ENCODE measurements at regions not wholly inside any gene's neighbourhood (a gene's known extent, or its start where the extent isn't known, plus 50 kb on each side); places are given as distances from the start of the nearest gene placed in this dataset.

GRCh38 chr5:94045839-94046782 lies 304.7 kb upstream of the POU5F2 start (continued):
- TF ChIP-seq ETV6 (conservative IDR thresholded peaks at IDR 0.05 in 1 of 2, IDR thresholded peaks at IDR 0.05 in 1 of 2; ENCODE audit: borderline replicate concordance in 1 of 2, low read depth in 1 of 2) (no peak), NR2C1 (IDR thresholded peaks at IDR 0.05) (no peak), NFYA (IDR thresholded peaks at IDR 0.05; ENCODE audit: borderline replicate concordance, low read depth, low read length) (no peak)

- FAIRE-seq (no peak), DNase-seq (ENCODE audit: low read depth, low spot score) (no peak), ATAC-seq (no peak)
- no TSS peak for BruUV-seq (replicated peaks)
- ChIA-PET SMC1A (ENCODE audit: uncharacterized antibody, unreplicated experiment) (no interaction called here), POLR2A (no interaction called here), CTCF (no interaction called here), RAD21 (ENCODE audit: unreplicated experiment) (no interaction called here)
- no peaks in the 10 kb centered on the region for H4K20me1 ChIP-seq (ENCODE audit: control insufficient read depth, insufficient read depth)
- no peaks in the 10 kb centered on the region for H3K79me2 ChIP-seq (ENCODE audit: control insufficient read depth, insufficient read depth, low read length)
- no peaks in the 10 kb centered on the region; the same call in 2 of the 3 replicates for H3K9me3 ChIP-seq (replicated peaks; ENCODE audit: control insufficient read depth, insufficient read depth, low read length)
- H3K36me3 ChIP-seq (ENCODE audit: control insufficient read depth in 2 of 2, insufficient read depth in 2 of 2, low read length in 1 of 2), result no peaks in the 10 kb centered on the region; a peak in 1 of 4 replicates
- H3K27me3 ChIP-seq (replicated peaks in 1 of 2; ENCODE audit: control insufficient read depth in 2 of 2, insufficient read depth in 2 of 2, low read length in 1 of 2), result no peaks in the 10 kb centered on the region
- intact Hi-C loops (cut with micrococcal nuclease; ENCODE audit: unreplicated experiment), result no loop called here
- H3K27ac ChIP-seq (ENCODE audit: control insufficient read depth, insufficient read depth), result no peak overlapping the region
- no peak overlapping the region for H3K4me3 ChIP-seq
- no peak overlapping the region for H3K9ac ChIP-seq (ENCODE audit: control insufficient read depth, insufficient read depth, low read length)
- H3K4me2 ChIP-seq (ENCODE audit: control insufficient read depth, insufficient read depth), result no peak overlapping the region
- no peak overlapping the region for H2AFZ ChIP-seq (ENCODE audit: control insufficient read depth, low read depth, low read length)
- no peaks in the 10 kb centered on the region for H3K4me1 ChIP-seq (ENCODE audit: control insufficient read depth, insufficient read depth, low read length)
- in situ Hi-C loops (cut with MboI), result no loop called here
- no peak for TF ChIP-seq IRF3 (IDR thresholded peaks at IDR 0.05)
- TF ChIP-seq SIX5 (IDR thresholded peaks at IDR 0.05; ENCODE audit: low read depth, low read length, severe bottlenecking), result no peak
- TF ChIP-seq BCL11A (IDR thresholded peaks at IDR 0.05; ENCODE audit: low read depth, low read length), result no peak
- no peak for TF ChIP-seq SMC3 (IDR thresholded peaks at IDR 0.05; ENCODE audit: borderline replicate concordance, low read length)
- TF ChIP-seq HSF1 (IDR thresholded peaks at IDR 0.05; ENCODE audit: low read depth, low read length), result no peak
- no peak for TF ChIP-seq NFYB (IDR thresholded peaks at IDR 0.05; ENCODE audit: insufficient read depth, low read depth, low read length)
- TF ChIP-seq ZBTB11 (CRISPR knock-in tag; IDR thresholded peaks at IDR 0.05), result no peak
- no peak for TF ChIP-seq CTCF (IDR thresholded peaks at IDR 0.05 in 2 of 3, conservative IDR thresholded peaks at IDR 0.05 in 1 of 3; ENCODE audit: control insufficient read depth in 2 of 3, extremely low read depth in 1 of 3, insufficient read depth in 1 of 3, low read depth in 3 of 3, low read length in 3 of 3)
- TF ChIP-seq EED (IDR thresholded peaks at IDR 0.05; ENCODE audit: low read depth), result no peak
- no peak for TF ChIP-seq KLF5 (IDR thresholded peaks at IDR 0.05; ENCODE audit: partially characterized antibody)
Observed at GRCh38 chr5:94043311-94043710, 301.9 kb upstream of the POU5F2 start.

Data from GM12878 (cell line).